ENCODE measurements at regions not wholly inside any gene's neighbourhood (a gene's known extent, or its start where the extent isn't known, plus 50 kb on each side); places are given as distances from the start of the nearest gene placed in this dataset.

GRCh38 chr4:127441571-127441970 lies 191.2 kb upstream of the INTU start (continued):
- no peak for TF ChIP-seq ZBTB40 (IDR thresholded peaks at IDR 0.05)
- no peak for TF ChIP-seq ZBTB40 (CRISPR knock-in tag; IDR thresholded peaks at IDR 0.05)
- no peak for TF ChIP-seq ZKSCAN1 (IDR thresholded peaks at IDR 0.05; ENCODE audit: low read length)
- no peak for TF ChIP-seq ZNF383 (CRISPR knock-in tag; IDR thresholded peaks at IDR 0.05; ENCODE audit: borderline replicate concordance)
- no peak for TF ChIP-seq HNRNPL (IDR thresholded peaks at IDR 0.05; ENCODE audit: low read depth, low read length)
- TF ChIP-seq, protein P1, sequence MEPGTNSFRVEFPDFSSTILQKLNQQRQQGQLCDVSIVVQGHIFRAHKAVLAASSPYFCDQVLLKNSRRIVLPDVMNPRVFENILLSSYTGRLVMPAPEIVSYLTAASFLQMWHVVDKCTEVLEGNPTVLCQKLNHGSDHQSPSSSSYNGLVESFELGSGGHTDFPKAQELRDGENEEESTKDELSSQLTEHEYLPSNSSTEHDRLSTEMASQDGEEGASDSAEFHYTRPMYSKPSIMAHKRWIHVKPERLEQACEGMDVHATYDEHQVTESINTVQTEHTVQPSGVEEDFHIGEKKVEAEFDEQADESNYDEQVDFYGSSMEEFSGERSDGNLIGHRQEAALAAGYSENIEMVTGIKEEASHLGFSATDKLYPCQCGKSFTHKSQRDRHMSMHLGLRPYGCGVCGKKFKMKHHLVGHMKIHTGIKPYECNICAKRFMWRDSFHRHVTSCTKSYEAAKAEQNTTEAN (CRISPR knock-in tag; conservative IDR thresholded peaks at IDR 0.05), result no peak
- no peak for TF ChIP-seq ZNF251 (CRISPR knock-in tag; IDR thresholded peaks at IDR 0.05)
- no peak for TF ChIP-seq HOMEZ (CRISPR knock-in tag; IDR thresholded peaks at IDR 0.05; ENCODE audit: low read depth)
- no peak for TF ChIP-seq ZBTB20 (CRISPR knock-in tag; IDR thresholded peaks at IDR 0.05; ENCODE audit: borderline replicate concordance, low read depth)
- no peak for TF ChIP-seq CEBPZ (IDR thresholded peaks at IDR 0.05; ENCODE audit: low read length)
- no peak for TF ChIP-seq ZSCAN20 (CRISPR knock-in tag; IDR thresholded peaks at IDR 0.05; ENCODE audit: borderline replicate concordance)
